Erythroblast (primary cell): ENCODE measurements at regions not wholly inside any gene's neighbourhood (a gene's known extent, or its start where the extent isn't known, plus 50 kb on each side); places are given as distances from the start of the nearest gene placed in this dataset.

Experiments
- GATA1 ChIP-seq: IDR thresholded peaks from 2 replicates; pipeline ENCODE4 v1.6.1; 2011; ENCODE audit warnings: low read depth, mild to moderate bottlenecking, control low read depth, low read length, moderate library complexity
- POLR2A ChIP-seq: IDR thresholded peaks from 2 replicates; pipeline ENCODE4 v1.6.1; 2011; ENCODE audit warnings: mild to moderate bottlenecking, low read length

DNA sequence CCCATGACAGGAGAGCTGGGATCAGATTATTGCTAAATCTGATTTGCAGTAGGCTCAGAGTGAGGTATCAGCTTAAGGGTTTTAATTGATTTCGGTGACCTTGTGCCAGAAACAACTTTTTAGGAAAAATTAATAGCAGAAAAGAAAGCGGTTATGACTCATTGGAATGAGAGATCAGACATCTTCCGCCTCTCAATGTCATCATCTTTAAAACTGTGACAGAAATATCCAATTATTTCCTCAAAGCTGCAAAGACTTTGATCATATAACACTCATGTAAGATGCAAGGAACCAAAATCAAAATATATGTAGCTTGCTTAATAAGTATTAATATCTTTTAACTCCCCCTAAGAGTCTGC, 190.1 kb upstream of the FOXF1 start:
- TF ChIP-seq POLR2A (no peak), GATA1 (no peak)
